NCI-H748 (cell line): ENCODE measurements at regions not wholly inside any gene's neighbourhood (a gene's known extent, or its start where the extent isn't known, plus 50 kb on each side); places are given as distances from the start of the nearest gene placed in this dataset.
"Not testable (repeated sequence)": the region's sequence is repeated elsewhere in the genome, so short reads cannot be mapped to it uniquely, and the experiment has no call there.

Experiments used
- DNase-seq: peaks from one replicate; lab custom pipeline; 2025; ENCODE audit not compliant: unreplicated experiment; lab: John Stamatoyannopoulos, UW

DNA sequence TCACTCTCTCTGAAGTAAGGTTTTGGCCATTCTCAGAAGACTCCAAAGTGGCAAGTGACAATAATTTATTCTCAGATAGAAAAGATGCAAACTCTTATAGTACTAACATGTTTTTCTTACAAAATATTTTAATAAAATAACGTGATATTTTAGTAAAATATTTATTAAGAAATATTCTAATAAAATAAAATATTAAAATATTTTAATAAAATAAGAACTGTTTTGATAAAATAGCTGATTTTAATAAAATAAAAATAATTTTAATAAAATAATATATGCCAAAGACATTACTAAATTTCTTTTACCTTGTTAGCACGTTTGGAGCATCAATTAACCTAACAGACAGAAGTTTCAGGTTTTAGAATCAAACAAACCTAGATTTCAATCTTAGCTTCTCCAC, 424.0 kb upstream of the NECTIN3 start:
- no peak for DNase-seq

GRCh38 chr3:110650741-110651140, 420.9 kb upstream of the NECTIN3 start:
- peak; percentile 51 for DNase-seq

GRCh38 chr3:110654843-110655502, 416.6 kb upstream of the NECTIN3 start:
- DNase-seq, result no peak

- DNase-seq, result no peak
Observed at GRCh38 chr3:110656394-110657025, 415.1 kb upstream of the NECTIN3 start.

DNA sequence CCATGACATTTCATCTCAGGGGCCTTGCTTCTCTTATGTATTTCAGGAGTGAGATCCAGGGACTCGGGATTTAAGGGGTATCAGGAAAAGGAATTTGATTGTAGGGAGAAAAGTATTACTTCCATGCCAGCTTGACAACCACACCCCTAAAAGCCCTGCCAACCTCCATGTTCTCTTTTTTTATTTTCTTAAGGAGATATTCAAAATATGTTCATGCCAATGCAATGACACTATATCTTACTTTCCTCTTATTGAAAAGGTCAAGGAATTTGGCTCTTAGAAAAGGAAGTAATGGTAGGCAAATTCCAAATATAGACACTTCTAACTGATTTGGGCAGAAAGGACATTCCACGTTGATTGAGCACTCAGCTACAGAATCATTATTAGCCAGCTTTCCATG, 407.5 kb upstream of the NECTIN3 start:
- no peak for DNase-seq

DNA sequence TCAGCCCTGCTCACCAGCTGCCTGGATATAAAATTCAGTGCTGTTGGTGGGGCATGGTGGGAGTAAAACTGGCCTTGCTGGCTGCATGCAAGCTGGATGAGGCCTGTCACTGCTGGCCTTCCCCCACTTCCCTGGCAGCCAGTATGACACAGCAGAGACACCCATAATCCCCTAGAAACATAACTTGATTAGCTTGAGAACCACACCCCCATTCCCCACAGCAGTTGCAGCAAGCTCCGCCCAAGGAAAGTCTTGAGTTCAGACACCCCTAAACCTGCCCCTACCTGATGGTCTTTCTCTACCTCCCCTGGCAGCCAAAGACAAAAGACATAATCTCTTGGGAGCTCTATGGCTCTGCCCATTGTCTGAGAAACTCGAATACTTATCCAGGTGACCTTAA, 405.1 kb upstream of the NECTIN3 start:
- no peak for DNase-seq

- no peak for DNase-seq
Observed at GRCh38 chr3:110667216-110667615, 404.4 kb upstream of the NECTIN3 start.

DNA sequence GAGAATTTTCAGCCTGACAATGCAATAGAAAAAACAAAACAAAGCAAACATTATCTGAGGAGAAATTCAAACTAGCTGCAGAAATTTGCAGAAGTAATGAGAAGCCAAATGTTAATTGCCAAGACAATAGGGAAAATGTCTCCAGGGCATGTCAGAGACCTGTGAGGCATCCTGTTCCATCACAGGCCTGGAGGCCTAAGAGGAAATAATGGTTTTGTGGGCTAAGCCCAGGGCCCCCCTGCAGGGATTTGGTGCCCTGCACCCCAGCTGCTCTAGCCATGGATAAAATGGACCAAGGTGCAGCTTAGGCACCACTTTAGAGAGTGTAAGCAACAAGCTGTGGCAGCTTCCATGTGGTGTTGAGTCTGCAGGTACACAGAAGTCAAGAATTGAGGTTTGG, 401.2 kb upstream of the NECTIN3 start:
- no peak for DNase-seq

DNA sequence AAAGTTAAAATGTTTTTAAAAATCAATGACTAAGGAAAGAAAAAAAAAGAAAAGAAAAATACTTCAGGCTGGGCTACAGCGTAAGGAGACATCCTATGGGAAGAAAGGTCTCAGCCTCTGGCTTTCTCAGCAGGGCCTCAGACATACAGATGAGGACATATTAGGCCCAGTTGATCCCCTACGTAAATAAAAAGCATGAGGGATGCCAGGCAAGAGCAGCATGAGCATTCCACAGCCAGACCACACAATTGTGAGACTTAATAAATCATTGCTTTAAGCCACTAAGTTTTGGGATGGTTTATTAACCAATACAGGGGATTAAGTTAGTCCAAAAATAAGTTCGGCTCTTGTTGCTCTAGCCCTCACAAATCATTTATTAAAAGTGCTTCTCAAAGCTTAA, 394.1 kb upstream of the NECTIN3 start:
- no peak for DNase-seq

DNA sequence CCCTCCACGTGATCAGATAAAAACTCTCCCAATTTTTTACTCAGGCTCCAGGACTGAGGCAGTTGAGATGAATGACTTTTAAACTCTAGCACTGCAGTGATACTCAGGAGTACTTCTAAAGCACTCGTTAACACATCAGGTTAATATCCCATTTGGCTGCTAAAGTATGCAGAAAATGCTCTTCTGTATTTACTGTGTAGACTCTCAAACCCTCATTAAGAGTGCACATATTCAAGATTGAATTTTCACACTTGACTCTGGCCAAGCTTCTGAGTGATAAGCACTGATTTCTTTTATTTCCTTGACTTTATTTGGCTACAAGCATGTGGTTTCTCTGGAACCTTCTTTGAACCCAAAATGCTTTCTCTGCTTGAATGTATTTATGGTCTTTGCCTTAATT, 392.3 kb upstream of the NECTIN3 start:
- no peak for DNase-seq

- DNase-seq, result no peak
Observed at GRCh38 chr3:110680450-110680849, 391.2 kb upstream of the NECTIN3 start.

DNA sequence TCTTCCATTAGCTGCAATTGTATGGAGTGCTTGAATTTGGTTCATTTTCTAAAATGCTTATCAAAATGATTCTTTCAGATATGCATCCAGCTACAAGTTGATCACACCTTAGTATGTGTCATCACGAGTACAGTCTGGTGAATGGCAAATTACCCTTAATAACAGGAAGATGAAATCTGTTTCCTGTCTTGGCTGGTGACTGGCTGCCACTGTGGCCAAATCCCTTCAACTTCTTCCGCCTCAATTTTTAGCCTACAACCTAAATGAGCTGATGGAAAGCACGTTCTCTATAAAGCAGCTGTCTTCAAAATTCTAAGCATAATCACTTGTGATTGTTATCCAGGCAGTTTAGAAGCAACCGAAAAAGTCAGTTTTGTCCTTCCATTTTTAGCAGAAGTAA, 387.1 kb upstream of the NECTIN3 start:
- DNase-seq, result no peak

GRCh38 chr3:110685630-110686029, 386.0 kb upstream of the NECTIN3 start:
- DNase-seq, result no peak

DNA sequence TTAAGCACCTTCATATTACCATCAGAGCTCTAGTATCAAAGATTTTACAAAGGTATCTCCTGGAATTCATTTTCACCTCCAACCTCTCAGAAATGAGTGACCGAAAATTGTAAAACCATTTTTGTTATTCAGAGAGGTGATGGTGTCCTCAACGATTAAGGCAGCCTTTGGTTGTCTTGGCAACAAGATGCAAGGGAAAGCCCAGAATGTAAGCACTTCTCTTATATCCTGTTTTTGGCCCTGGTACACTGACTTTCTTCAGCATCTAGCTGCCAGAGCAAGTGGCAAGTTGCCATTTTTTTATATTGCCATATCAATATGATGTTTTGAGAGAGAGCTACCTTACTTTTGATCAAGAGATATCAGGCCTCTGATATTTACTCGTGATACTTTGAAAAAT, 384.9 kb upstream of the NECTIN3 start:
- peak; percentile 65 for DNase-seq

DNA sequence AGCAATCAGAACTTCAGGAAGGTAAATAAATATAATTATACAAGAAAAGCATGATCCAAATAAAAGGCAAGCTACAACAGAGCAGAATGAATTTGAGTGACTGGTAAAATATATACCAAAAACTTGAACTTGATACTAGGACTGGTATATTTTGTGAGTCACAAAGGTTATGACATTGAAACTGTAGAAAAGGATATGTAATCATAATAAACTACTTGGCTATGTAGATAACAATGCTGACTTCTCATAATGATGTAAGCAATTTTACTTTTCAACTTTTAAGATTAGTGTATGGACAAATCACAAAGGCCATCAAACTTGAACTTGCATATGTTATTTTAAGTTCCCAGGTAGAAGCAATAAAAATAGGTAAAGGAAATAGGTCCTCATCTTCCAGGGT, 384.5 kb upstream of the NECTIN3 start:
- no peak for DNase-seq

DNA sequence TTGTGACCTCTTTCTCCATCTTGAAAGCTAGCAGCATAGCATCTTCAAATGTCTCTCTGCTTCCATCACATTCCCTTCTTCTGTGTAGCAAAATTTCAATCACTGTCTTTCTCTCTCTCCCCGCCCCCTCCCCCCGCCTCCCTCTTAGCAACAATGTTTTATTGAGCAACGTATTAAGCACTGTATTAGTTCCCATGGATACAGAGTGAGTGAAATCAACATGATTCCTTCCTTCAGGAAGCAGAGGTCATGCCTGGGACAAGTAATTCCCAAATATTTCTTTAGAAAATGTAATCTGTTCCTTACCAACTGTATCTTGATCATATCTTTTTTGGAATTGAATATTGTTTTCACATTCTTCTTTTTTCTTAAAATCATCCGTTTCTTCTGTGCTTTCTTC, 373.7 kb upstream of the NECTIN3 start:
- peak; percentile 52 for DNase-seq

DNA sequence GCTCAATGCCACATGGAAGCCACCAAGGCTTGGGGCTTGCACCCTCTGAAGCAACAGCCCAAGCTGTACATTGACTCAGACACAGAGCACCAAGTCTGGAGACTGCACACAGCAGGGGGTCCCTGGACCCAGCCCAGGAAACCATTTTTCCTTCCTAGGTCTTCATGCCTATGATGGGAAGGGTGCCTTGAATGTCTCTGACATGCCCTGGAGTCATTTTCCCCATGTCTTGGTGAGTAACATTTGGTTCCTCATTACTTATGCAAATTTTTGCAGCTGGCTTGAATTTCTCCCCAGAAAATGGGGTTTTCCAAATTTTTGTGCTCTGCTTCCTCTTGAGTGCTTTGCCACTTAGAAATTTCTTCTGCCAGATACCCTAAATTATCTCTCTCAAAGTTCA, 367.3 kb upstream of the NECTIN3 start:
- not testable (repeated sequence) for DNase-seq

GRCh38 chr3:110708156-110708555, 363.5 kb upstream of the NECTIN3 start:
- no peak for DNase-seq

GRCh38 chr3:110710156-110710555, 361.5 kb upstream of the NECTIN3 start:
- DNase-seq, result no peak

DNA sequence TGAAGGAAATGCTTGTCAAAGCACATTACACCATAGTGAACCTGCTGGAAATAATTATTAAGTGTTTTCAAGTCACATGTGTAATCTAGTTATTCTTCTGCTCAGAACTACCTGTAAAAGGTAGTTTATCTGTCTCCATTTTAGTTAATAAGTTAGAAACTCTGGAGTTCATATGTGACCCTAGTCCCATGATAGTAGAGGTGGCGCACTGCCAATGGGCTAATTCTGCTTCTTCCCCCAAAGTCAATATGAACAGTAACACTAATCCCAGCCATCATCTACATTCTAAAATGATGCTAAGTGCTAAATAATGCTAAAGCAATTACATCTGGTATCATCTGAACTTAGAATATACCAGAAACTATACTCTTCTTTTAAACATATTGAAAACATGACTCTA, 361.0 kb upstream of the NECTIN3 start:
- DNase-seq, result peak; percentile 31

GRCh38 chr3:110711130-110711832, 360.3 kb upstream of the NECTIN3 start:
- DNase-seq, result no peak

GRCh38 chr3:110711851-110712516, 359.6 kb upstream of the NECTIN3 start:
- DNase-seq, result no peak
